ENCODE measurements at regions not wholly inside any gene's neighbourhood (a gene's known extent, or its start where the extent isn't known, plus 50 kb on each side); places are given as distances from the start of the nearest gene placed in this dataset.

DNA sequence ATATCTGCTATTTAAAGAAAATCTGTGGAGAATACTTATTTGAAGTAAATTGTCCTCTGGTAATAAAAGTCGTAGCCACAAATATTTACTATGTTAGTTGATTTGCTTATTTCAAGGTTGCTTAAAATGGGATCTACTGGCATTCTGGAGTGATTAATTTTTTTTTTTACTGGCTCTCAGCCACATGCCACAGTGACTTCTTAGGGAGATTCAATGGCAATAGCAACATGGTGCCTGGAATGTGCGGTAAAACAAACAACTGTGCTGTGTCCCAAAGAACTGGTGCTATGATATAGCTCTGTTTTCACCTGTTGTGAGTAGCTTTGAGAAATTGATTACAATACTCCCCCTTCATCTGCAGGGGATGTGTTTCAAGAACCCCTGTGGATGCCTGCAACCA is 324.3 kb downstream of the GPAT3 start:
- no peaks in the 10 kb centered on the region for H3K27me3 ChIP-seq (ENCODE audit: low read length)
- no peak overlapping the region for H3K4me2 ChIP-seq (ENCODE audit: low read depth, low read length, poor library complexity, severe bottlenecking)
- no peaks in the 10 kb centered on the region for H3K9me3 ChIP-seq (ENCODE audit: insufficient read depth, low read length)
- H3F3A ChIP-seq (ENCODE audit: insufficient read depth), result no peaks in the 10 kb centered on the region
- no peak overlapping the region for H3K27ac ChIP-seq (ENCODE audit: low read depth, low read length)
- H2AFZ ChIP-seq (ENCODE audit: low read depth, low read length, severe bottlenecking), result no peak overlapping the region
- H3K79me2 ChIP-seq (ENCODE audit: insufficient read depth, low read length), result no peaks in the 10 kb centered on the region
- no peaks in the 10 kb centered on the region for H3K9me2 ChIP-seq (replicated peaks; ENCODE audit: insufficient read depth, low read length)
- TF ChIP-seq EZH2phosphoT487 (conservative IDR thresholded peaks at IDR 0.05; ENCODE audit: low read length), result no peak
- TF ChIP-seq, protein P1, sequence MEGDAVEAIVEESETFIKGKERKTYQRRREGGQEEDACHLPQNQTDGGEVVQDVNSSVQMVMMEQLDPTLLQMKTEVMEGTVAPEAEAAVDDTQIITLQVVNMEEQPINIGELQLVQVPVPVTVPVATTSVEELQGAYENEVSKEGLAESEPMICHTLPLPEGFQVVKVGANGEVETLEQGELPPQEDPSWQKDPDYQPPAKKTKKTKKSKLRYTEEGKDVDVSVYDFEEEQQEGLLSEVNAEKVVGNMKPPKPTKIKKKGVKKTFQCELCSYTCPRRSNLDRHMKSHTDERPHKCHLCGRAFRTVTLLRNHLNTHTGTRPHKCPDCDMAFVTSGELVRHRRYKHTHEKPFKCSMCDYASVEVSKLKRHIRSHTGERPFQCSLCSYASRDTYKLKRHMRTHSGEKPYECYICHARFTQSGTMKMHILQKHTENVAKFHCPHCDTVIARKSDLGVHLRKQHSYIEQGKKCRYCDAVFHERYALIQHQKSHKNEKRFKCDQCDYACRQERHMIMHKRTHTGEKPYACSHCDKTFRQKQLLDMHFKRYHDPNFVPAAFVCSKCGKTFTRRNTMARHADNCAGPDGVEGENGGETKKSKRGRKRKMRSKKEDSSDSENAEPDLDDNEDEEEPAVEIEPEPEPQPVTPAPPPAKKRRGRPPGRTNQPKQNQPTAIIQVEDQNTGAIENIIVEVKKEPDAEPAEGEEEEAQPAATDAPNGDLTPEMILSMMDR (IDR thresholded peaks at IDR 0.05; ENCODE audit: insufficient read depth, low read length, poor library complexity, severe bottlenecking), result no peak
- H4K20me1 ChIP-seq (ENCODE audit: low read depth, low read length), result no peaks in the 10 kb centered on the region
- no peak overlapping the region for H3K4me3 ChIP-seq (ENCODE audit: insufficient read depth, low read length, poor library complexity, severe bottlenecking)
- H3K36me3 ChIP-seq (ENCODE audit: low read length), result no peaks in the 10 kb centered on the region
- no peak overlapping the region for H3K9ac ChIP-seq (ENCODE audit: low read length)

DNA sequence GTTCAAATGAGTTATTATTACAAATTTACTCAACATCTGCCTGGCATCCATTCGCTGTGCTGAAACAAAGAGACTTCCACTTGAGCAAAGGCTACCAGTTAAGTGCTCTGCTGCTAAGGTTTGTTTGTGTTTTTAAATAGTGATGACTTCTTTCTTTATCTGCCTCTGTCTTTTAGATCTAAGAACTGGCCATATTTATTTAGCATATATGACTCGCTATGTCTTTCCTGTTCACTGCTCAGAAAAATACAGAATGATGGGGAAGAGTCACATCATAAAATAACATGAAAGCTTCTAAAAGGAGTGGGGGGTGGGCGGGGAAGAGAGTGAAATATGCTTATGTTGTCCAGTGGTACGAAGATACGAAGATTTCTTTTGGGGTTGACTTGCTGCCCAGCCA is 322.2 kb downstream of the GPAT3 start:
- H2AFZ ChIP-seq (ENCODE audit: low read depth, low read length, severe bottlenecking), result no peak overlapping the region
- no peaks in the 10 kb centered on the region for H3K36me3 ChIP-seq (ENCODE audit: low read length)
- no peaks in the 10 kb centered on the region for H3K9me2 ChIP-seq (replicated peaks; ENCODE audit: insufficient read depth, low read length)
- TF ChIP-seq, protein P1 (IDR thresholded peaks at IDR 0.05; ENCODE audit: insufficient read depth, low read length, poor library complexity, severe bottlenecking), result no peak
- no peak for TF ChIP-seq EZH2phosphoT487 (conservative IDR thresholded peaks at IDR 0.05; ENCODE audit: low read length)
- H3K9me3 ChIP-seq (ENCODE audit: insufficient read depth, low read length), result no peaks in the 10 kb centered on the region
- no peak overlapping the region for H3K4me2 ChIP-seq (ENCODE audit: low read depth, low read length, poor library complexity, severe bottlenecking)
- H3K27me3 ChIP-seq (ENCODE audit: low read length), result no peaks in the 10 kb centered on the region
- no peaks in the 10 kb centered on the region for H4K20me1 ChIP-seq (ENCODE audit: low read depth, low read length)
- no peak overlapping the region for H3K9ac ChIP-seq (ENCODE audit: low read length)
- H3F3A ChIP-seq (ENCODE audit: insufficient read depth), result no peaks in the 10 kb centered on the region
- no peak overlapping the region for H3K4me3 ChIP-seq (ENCODE audit: insufficient read depth, low read length, poor library complexity, severe bottlenecking)
- no peak overlapping the region for H3K27ac ChIP-seq (ENCODE audit: low read depth, low read length)
- H3K79me2 ChIP-seq (ENCODE audit: insufficient read depth, low read length), result no peaks in the 10 kb centered on the region

DNA sequence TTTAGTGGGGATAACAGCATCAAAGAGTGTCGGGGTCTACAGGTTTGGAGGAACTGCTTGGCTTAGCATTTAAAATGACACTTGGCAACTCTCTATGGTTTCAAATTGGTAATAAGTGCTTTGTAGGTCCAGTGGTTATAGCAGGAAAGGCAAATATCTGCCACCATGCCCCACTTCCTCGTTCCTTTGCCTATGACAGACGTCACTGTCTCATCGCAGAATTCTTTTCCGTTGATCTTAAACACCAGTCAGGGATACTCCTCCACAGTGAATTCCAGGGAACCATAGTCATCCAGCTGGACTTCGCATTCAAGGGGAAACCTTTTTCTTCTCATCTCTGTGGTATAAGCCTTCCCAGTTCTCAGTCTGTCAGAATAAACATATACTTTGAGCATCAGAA is 319.1 kb downstream of the GPAT3 start:
- Histone ChIP-seq H3K27ac (ENCODE audit: low read depth, low read length) (no peak overlapping the region), H3K9me3 (ENCODE audit: insufficient read depth, low read length) (no peaks in the 10 kb centered on the region), H3K9me2 (replicated peaks; ENCODE audit: insufficient read depth, low read length) (no peaks in the 10 kb centered on the region), H3F3A (ENCODE audit: insufficient read depth) (no peaks in the 10 kb centered on the region), H3K27me3 (ENCODE audit: low read length) (no peaks in the 10 kb centered on the region), H3K9ac (ENCODE audit: low read length) (no peak overlapping the region), H4K20me1 (ENCODE audit: low read depth, low read length) (no peaks in the 10 kb centered on the region), H2AFZ (ENCODE audit: low read depth, low read length, severe bottlenecking) (no peak overlapping the region), H3K79me2 (ENCODE audit: insufficient read depth, low read length) (no peaks in the 10 kb centered on the region), H3K4me2 (ENCODE audit: low read depth, low read length, poor library complexity, severe bottlenecking) (no peak overlapping the region), H3K36me3 (ENCODE audit: low read length) (no peaks in the 10 kb centered on the region), H3K4me3 (ENCODE audit: insufficient read depth, low read length, poor library complexity, severe bottlenecking) (no peak overlapping the region)
- TF ChIP-seq, protein P1 (IDR thresholded peaks at IDR 0.05; ENCODE audit: insufficient read depth, low read length, poor library complexity, severe bottlenecking), result no peak
- TF ChIP-seq EZH2phosphoT487 (conservative IDR thresholded peaks at IDR 0.05; ENCODE audit: low read length), result no peak

DNA sequence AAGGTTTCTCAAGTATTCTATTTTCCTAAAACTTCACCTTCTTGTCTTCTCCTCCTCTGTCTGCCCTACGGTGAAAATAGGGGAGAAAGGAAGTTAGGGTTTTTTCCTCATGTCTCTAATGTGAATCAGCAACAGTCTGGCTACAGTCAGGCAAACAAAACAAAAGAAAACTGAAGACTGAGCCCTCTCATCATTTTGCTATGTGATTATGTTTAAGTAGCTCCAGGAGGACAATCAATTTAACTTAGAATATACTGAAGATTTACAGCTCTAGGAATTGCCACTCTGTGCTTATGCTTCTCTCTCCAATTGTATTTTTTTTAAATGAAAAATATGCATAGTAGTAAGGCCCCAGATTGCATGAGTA is 316.2 kb downstream of the GPAT3 start:
- Histone ChIP-seq H3K9ac (ENCODE audit: low read length) (no peak overlapping the region), H3K36me3 (ENCODE audit: low read length) (no peaks in the 10 kb centered on the region), H3K4me2 (ENCODE audit: low read depth, low read length, poor library complexity, severe bottlenecking) (no peak overlapping the region), H3K9me3 (ENCODE audit: insufficient read depth, low read length) (no peaks in the 10 kb centered on the region), H3K9me2 (replicated peaks; ENCODE audit: insufficient read depth, low read length) (no peaks in the 10 kb centered on the region), H2AFZ (ENCODE audit: low read depth, low read length, severe bottlenecking) (no peak overlapping the region), H3K79me2 (ENCODE audit: insufficient read depth, low read length) (no peaks in the 10 kb centered on the region), H3K4me3 (ENCODE audit: insufficient read depth, low read length, poor library complexity, severe bottlenecking) (no peak overlapping the region), H4K20me1 (ENCODE audit: low read depth, low read length) (no peaks in the 10 kb centered on the region), H3K27ac (ENCODE audit: low read depth, low read length) (no peak overlapping the region), H3K27me3 (ENCODE audit: low read length) (no peaks in the 10 kb centered on the region), H3F3A (ENCODE audit: insufficient read depth) (no peaks in the 10 kb centered on the region)
- TF ChIP-seq, protein P1 (IDR thresholded peaks at IDR 0.05; ENCODE audit: insufficient read depth, low read length, poor library complexity, severe bottlenecking), result no peak
- no peak for TF ChIP-seq EZH2phosphoT487 (conservative IDR thresholded peaks at IDR 0.05; ENCODE audit: low read length)

Measured in SU-DHL-6 (cell line).